Keratinocyte (primary cell): ENCODE measurements at regions not wholly inside any gene's neighbourhood (a gene's known extent, or its start where the extent isn't known, plus 50 kb on each side); places are given as distances from the start of the nearest gene placed in this dataset.

Experiments
- DNase-seq: peaks from one replicate; pipeline ENCODE4 v3.0.0-alpha.2; 2011; ENCODE audit warnings: low read depth, missing footprints, low spot score
- FAIRE-seq: peaks from 2 replicates; lab custom pipeline; 2011; peaks lifted over from hg19 to GRCh38; lab: Jason Lieb, UNC
- H2AFZ ChIP-seq: 2 replicates; pipeline ENCODE4 v1.6.0; 2012; ENCODE audit warnings: low read length, control low read depth, inconsistent platforms; ENCODE audit not compliant: control insufficient read depth
- H3K27ac ChIP-seq: 2 replicates; pipeline ENCODE4 v1.5.1; 2011; ENCODE audit warnings: low read length; ENCODE audit not compliant: control insufficient read depth, insufficient read depth
- H3K27me3 ChIP-seq: 3 replicates; pipeline ENCODE4 v1.6.0; 2011; ENCODE audit warnings: low read length; ENCODE audit not compliant: control insufficient read depth, insufficient read depth; ENCODE audit errors: extremely low read depth
- H3K36me3 ChIP-seq, 2 experiments: 2 replicates in 1 of 2; 3 replicates in 1 of 2; pipeline ENCODE4 v1.5.1; 2011; ENCODE audit warnings: low read length in 2 of 2, mild to moderate bottlenecking in 1 of 2; ENCODE audit not compliant: control insufficient read depth in 2 of 2, insufficient read depth in 2 of 2; ENCODE audit errors: extremely low read depth in 1 of 2
- H3K4me1 ChIP-seq: 3 replicates; pipeline ENCODE4 v1.5.1; 2011; ENCODE audit warnings: low read length; ENCODE audit not compliant: control insufficient read depth, insufficient read depth; ENCODE audit errors: extremely low read depth
- H3K4me2 ChIP-seq: 3 replicates; pipeline ENCODE4 v1.6.0; 2011; ENCODE audit warnings: low read depth, low read length; ENCODE audit not compliant: control insufficient read depth, insufficient read depth; ENCODE audit errors: extremely low read depth
- H3K4me3 ChIP-seq, 3 experiments: fragments of 200-600 bp in 1 of 3; sonication (generic) in 1 of 3; 2 replicates in 2 of 3; 3 replicates in 1 of 3; pipeline ENCODE4 v1.5.1; 2011 to 2016; ENCODE audit warnings: low read length in 3 of 3, mild to moderate bottlenecking in 3 of 3, control low read depth in 2 of 3, inconsistent platforms in 1 of 3, low read depth in 1 of 3, mixed read lengths in 1 of 3, mixed run types in 1 of 3, moderate library complexity in 1 of 3; ENCODE audit not compliant: control insufficient read depth in 2 of 3, insufficient read depth in 2 of 3; ENCODE audit errors: extremely low read depth in 1 of 3
- H3K79me2 ChIP-seq: 2 replicates; pipeline ENCODE4 v1.6.0; 2012; ENCODE audit warnings: low read length; ENCODE audit not compliant: control insufficient read depth, insufficient read depth
- H3K9ac ChIP-seq: 3 replicates; pipeline ENCODE4 v1.6.0; 2011; ENCODE audit warnings: low read length; ENCODE audit not compliant: control insufficient read depth, insufficient read depth; ENCODE audit errors: extremely low read depth
- H3K9me1 ChIP-seq: 3 replicates; pipeline ENCODE4 v1.6.0; 2011; ENCODE audit warnings: low read length; ENCODE audit not compliant: control insufficient read depth, insufficient read depth; ENCODE audit errors: extremely low read depth
- H3K9me3 ChIP-seq: 2 replicates; pipeline ENCODE4 v1.5.1; 2012; ENCODE audit warnings: low read depth, low read length; ENCODE audit not compliant: control insufficient read depth
- H4K20me1 ChIP-seq: 3 replicates; pipeline ENCODE4 v1.6.0; 2011; ENCODE audit warnings: low read length; ENCODE audit not compliant: control insufficient read depth, insufficient read depth; ENCODE audit errors: extremely low read depth
- EZH2 ChIP-seq: IDR thresholded peaks from one replicate; pipeline ENCODE4 v1.6.1; 2012; ENCODE audit warnings: inconsistent platforms, mild to moderate bottlenecking, low read length, moderate library complexity
- dilution Hi-C: fragments of 300-500 bp; cut with MboI; formaldehyde crosslinking; loops from one replicate; pipeline ENCODE4 v1.7.0; 2020; ENCODE audit warnings: low sequenced_read_pairs; ENCODE audit not compliant: extremely low pct_ligation_motif_present
- TF ChIP-seq, protein P1 (sequence below), 3 experiments: IDR thresholded peaks in 1 of 3; conservative IDR thresholded peaks in 1 of 3; optimal IDR thresholded peaks in 1 of 3; 2 replicates in 2 of 3; 3 replicates in 1 of 3; pipeline versions ENCODE3 to v1.5.1; 2011; ENCODE audit warnings: low read length in 3 of 3, mild to moderate bottlenecking in 3 of 3, moderate library complexity in 2 of 3, control low read depth in 1 of 3, inconsistent platforms in 1 of 3; ENCODE audit not compliant: insufficient read depth in 2 of 3; ENCODE audit errors: extremely low read depth in 1 of 3

DNA sequence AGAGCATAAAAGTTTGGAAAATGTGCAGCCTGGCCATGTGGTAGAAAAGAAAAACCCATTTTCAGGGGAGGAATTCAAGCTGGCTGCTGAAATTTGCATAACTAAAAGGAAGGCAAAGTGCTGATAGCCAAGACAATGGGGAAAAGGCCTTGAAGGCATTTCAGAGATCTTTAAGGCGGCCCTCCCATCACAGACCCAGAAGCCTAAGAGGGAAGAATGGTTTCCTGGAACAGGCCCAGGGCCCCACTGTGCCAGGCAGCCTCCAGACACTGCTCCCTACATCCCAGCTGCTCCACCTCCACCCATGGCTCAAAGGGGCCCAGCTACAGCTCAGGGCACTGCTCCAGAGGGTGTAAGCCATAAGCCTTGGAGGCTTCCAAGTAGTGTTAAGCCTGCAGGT, 158.0 kb upstream of the PRDX4 start:
- dilution Hi-C loops, result no loop called here
- no peaks in the 10 kb centered on the region for H3K27me3 ChIP-seq
- FAIRE-seq, result no peak

DNA sequence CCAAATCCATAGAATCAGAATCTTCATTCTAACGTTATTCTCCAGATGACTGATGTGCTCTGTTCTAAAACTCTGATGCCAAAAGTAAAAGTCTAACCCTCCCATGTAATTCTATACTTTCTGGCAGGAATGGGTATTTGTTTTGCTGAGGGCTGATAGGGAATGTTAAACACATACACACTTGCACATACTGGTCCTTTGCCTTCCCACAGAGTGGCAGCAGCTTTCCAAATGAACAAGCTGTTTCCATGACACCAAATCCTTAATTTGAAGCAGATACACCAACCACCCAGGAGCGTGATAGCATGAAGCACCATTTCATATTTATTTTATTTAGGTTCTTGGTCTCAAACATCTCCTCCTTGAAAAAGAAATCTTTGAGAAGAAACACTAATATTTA, 155.5 kb upstream of the PRDX4 start:
- H3K9ac ChIP-seq, result no peak overlapping the region
- TF ChIP-seq, protein P1, sequence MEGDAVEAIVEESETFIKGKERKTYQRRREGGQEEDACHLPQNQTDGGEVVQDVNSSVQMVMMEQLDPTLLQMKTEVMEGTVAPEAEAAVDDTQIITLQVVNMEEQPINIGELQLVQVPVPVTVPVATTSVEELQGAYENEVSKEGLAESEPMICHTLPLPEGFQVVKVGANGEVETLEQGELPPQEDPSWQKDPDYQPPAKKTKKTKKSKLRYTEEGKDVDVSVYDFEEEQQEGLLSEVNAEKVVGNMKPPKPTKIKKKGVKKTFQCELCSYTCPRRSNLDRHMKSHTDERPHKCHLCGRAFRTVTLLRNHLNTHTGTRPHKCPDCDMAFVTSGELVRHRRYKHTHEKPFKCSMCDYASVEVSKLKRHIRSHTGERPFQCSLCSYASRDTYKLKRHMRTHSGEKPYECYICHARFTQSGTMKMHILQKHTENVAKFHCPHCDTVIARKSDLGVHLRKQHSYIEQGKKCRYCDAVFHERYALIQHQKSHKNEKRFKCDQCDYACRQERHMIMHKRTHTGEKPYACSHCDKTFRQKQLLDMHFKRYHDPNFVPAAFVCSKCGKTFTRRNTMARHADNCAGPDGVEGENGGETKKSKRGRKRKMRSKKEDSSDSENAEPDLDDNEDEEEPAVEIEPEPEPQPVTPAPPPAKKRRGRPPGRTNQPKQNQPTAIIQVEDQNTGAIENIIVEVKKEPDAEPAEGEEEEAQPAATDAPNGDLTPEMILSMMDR (optimal IDR thresholded peaks at IDR 0.05 in 1 of 3, IDR thresholded peaks at IDR 0.05 in 1 of 3, conservative IDR thresholded peaks at IDR 0.05 in 1 of 3; ENCODE audit: extremely low read depth in 1 of 3, insufficient read depth in 2 of 3, low read length in 3 of 3), result no peak
- no peak for TF ChIP-seq EZH2
- H4K20me1 ChIP-seq, result no peaks in the 10 kb centered on the region
- no peak overlapping the region for H3K4me3 ChIP-seq
- DNase-seq, result no peak
- no peaks in the 10 kb centered on the region for H3K9me1 ChIP-seq
- no peaks in the 10 kb centered on the region for H3K27me3 ChIP-seq
- H3K27ac ChIP-seq, result no peak overlapping the region
- H3K36me3 ChIP-seq, result no peaks in the 10 kb centered on the region
- H3K4me2 ChIP-seq, result no peak overlapping the region
- H3K79me2 ChIP-seq, result no peaks in the 10 kb centered on the region
- no peak overlapping the region for H2AFZ ChIP-seq
- no peaks in the 10 kb centered on the region for H3K9me3 ChIP-seq
- no peak for FAIRE-seq
- dilution Hi-C loops, result no loop called here
- peaks cover 11% of the 10 kb centered on the region for H3K4me1 ChIP-seq

More for the DNA sequence above, 158.0 kb upstream of the PRDX4 start:
- Histone ChIP-seq H3K36me3 (no peaks in the 10 kb centered on the region), H3K9me1 (no peaks in the 10 kb centered on the region), H3K9ac (no peak overlapping the region), H3K4me3 (no peak overlapping the region), H2AFZ (no peak overlapping the region), H3K4me1 (peaks cover 8% of the 10 kb centered on the region), H3K79me2 (no peaks in the 10 kb centered on the region), H3K9me3 (no peaks in the 10 kb centered on the region), H4K20me1 (no peaks in the 10 kb centered on the region), H3K27ac (no peak overlapping the region), H3K4me2 (no peak overlapping the region)
- DNase-seq, result no peak
- no peak for TF ChIP-seq EZH2
- TF ChIP-seq, protein P1 (optimal IDR thresholded peaks at IDR 0.05 in 1 of 3, IDR thresholded peaks at IDR 0.05 in 1 of 3, conservative IDR thresholded peaks at IDR 0.05 in 1 of 3; ENCODE audit: extremely low read depth in 1 of 3, insufficient read depth in 2 of 3, low read length in 3 of 3), result no peak
